ENCODE measurements at regions not wholly inside any gene's neighbourhood (a gene's known extent, or its start where the extent isn't known, plus 50 kb on each side); places are given as distances from the start of the nearest gene placed in this dataset. TPM values are rescaled to one million over a fixed set of nuclear protein-coding genes. Genes with fewer than 3 reads are reported as not detected.

DNA sequence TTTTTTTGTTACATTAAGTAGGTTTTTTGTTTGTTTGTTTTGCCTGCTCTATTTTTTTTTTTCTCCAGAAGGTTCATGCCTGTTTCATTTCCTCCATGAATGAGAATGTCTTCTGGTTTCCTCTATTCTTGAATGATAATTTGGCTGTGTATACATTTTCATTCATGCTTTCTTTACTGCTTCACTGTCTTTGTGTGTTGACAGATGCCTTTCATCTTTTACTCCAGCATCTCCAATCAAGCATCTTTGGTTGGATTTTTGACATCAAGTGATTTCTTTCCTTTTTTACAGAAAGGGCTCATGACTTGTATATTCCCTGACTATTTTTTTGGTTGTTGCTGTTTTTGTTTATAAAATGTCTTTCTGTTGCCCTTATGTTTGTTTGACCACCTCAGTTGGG, 156.5 kb downstream of the MDFIC start:
- DNase-seq, result no peak

DNA sequence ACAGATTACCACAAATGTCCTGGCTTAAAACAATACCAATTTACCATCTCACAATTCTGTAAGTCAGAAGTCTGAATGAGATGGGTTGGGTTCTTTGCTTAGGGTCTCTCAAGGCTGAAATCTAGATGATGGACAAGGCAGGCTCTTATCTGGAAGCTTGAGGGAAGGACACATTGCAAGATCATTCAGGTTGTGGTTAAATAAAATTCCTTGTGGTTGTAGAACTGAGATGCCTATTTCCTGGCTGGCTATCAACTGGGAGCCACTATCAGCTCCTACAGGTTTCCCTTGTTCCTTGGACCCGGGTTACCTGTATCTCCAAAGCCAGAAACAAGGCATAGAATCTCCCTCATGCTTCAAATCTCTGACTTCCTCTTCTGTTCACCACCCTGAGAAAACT, 148.4 kb downstream of the MDFIC start:
- H3K9me3 ChIP-seq, result no peaks in the 10 kb centered on the region
- TF ChIP-seq, protein P1, sequence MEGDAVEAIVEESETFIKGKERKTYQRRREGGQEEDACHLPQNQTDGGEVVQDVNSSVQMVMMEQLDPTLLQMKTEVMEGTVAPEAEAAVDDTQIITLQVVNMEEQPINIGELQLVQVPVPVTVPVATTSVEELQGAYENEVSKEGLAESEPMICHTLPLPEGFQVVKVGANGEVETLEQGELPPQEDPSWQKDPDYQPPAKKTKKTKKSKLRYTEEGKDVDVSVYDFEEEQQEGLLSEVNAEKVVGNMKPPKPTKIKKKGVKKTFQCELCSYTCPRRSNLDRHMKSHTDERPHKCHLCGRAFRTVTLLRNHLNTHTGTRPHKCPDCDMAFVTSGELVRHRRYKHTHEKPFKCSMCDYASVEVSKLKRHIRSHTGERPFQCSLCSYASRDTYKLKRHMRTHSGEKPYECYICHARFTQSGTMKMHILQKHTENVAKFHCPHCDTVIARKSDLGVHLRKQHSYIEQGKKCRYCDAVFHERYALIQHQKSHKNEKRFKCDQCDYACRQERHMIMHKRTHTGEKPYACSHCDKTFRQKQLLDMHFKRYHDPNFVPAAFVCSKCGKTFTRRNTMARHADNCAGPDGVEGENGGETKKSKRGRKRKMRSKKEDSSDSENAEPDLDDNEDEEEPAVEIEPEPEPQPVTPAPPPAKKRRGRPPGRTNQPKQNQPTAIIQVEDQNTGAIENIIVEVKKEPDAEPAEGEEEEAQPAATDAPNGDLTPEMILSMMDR (IDR thresholded peaks at IDR 0.05), result no peak
- TF ChIP-seq POLR2A (IDR thresholded peaks at IDR 0.05), result no peak
- no peak overlapping the region for H3K27ac ChIP-seq
- no peaks in the 10 kb centered on the region for H3K27me3 ChIP-seq
- no peak overlapping the region for H3K4me3 ChIP-seq
- DNase-seq, result no peak
- H3K36me3 ChIP-seq, result no peaks in the 10 kb centered on the region
- intact Hi-C loops (cut with DNase I; ENCODE audit: low total_unique reads), result no loop called here
- H3K4me1 ChIP-seq, result no peaks in the 10 kb centered on the region

More for the DNA sequence above, 156.5 kb downstream of the MDFIC start:
- Histone ChIP-seq H3K27ac (no peak overlapping the region), H3K4me3 (no peak overlapping the region), H3K27me3 (no peaks in the 10 kb centered on the region), H3K9me3 (no peaks in the 10 kb centered on the region), H3K4me1 (peaks cover 0 to 5% of the 10 kb centered on the region in 2 donors), H3K36me3 (no peaks in the 10 kb centered on the region)
- intact Hi-C loops (cut with DNase I; ENCODE audit: low total_unique reads), result no loop called here
- TF ChIP-seq POLR2A (IDR thresholded peaks at IDR 0.05), result no peak
- TF ChIP-seq, protein P1 (IDR thresholded peaks at IDR 0.05), result no peak

Small RNA genes lying in the stretch of these regions (small RNA-seq; reads per million reads assigned to genes)
- gene RF00019 (not detected), gene SNORA25B (not detected)
